ENCODE measurements at regions not wholly inside any gene's neighbourhood (a gene's known extent, or its start where the extent isn't known, plus 50 kb on each side); places are given as distances from the start of the nearest gene placed in this dataset.

DNA sequence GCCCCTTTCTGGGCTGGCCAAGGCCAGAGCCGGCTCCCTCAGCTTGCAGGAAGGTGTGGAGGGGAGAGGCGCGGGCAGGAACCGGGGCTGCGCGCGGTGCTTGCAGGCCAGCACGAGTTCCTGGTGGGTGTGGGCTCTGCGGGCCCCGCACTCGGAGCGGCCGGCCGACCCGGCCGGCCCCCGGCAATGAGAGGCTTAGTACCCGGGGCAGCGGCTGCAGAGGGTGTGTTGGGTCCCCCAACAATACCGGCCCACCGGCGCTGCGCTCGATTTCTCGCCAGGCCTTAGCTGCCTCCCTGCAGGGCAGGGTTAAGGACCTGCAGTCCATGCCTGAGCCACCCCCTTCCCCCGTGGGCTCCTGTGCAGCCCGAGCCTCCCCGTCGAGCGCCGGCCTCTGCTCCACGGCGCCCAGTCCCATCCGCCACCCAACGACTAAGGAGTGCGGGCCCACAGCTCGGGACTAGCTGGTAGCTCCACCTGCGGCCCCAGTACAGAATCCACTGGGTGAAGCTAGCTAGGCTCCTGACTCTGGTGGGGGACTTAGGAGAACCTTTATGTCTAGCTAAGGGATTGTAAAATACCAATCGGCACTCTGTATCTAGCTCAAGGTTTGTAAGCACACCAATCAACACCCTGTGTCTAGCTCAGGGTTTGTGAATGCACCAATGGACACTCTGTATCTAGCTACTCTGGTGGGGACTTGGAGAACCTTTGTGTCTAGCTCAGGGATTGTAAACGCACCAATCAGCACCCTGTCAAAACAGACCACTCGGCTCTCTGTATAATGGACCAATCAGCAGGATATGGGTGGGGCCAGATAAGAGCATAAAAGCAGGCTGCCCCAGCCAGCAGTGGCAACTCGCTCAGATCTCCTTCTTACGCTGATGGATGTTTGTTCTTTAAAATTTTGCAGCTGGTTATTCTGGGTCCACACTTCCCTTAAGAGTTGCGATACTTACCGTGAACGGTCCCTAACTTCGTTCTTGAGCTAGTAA lies 167.4 kb upstream of the RREB1 start:
- TF ChIP-seq, protein P1, sequence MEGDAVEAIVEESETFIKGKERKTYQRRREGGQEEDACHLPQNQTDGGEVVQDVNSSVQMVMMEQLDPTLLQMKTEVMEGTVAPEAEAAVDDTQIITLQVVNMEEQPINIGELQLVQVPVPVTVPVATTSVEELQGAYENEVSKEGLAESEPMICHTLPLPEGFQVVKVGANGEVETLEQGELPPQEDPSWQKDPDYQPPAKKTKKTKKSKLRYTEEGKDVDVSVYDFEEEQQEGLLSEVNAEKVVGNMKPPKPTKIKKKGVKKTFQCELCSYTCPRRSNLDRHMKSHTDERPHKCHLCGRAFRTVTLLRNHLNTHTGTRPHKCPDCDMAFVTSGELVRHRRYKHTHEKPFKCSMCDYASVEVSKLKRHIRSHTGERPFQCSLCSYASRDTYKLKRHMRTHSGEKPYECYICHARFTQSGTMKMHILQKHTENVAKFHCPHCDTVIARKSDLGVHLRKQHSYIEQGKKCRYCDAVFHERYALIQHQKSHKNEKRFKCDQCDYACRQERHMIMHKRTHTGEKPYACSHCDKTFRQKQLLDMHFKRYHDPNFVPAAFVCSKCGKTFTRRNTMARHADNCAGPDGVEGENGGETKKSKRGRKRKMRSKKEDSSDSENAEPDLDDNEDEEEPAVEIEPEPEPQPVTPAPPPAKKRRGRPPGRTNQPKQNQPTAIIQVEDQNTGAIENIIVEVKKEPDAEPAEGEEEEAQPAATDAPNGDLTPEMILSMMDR (IDR thresholded peaks at IDR 0.05; ENCODE audit: low read depth, low read length), result no peak
- no peak overlapping the region for H3K4me3 ChIP-seq (replicated peaks in 1 of 2; ENCODE audit: low read depth in 2 of 2, low read length in 2 of 2)

DNA sequence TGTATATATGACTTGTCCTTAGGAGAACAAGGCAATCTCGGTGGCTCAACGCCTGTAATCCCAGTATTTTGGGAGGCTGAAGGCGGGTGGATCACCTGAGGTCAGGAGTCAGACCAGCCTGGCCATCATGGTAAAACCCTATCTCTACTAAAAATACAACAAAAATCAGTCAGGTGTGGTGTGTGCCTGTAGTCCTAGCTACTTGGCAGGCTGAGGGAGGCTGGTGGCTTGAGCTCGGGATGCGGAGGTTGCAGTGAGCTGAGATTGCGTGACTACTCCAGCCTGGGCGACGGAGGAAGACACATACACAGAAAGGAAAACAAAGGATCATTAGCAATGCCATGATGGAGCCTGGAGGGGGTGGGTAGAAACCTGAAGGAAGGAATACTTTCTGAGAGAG lies 166.6 kb upstream of the RREB1 start:
- no peak for DNase-seq (ENCODE audit: low read depth in 2 of 2)
- no peak overlapping the region for H3K4me3 ChIP-seq (replicated peaks in 1 of 2; ENCODE audit: low read depth in 2 of 2, low read length in 2 of 2)
- TF ChIP-seq, protein P1 (IDR thresholded peaks at IDR 0.05; ENCODE audit: low read depth, low read length), result no peak

More for the DNA sequence above, 167.4 kb upstream of the RREB1 start:
- DNase-seq (ENCODE audit: low read depth in 2 of 2), result no peak

DNA sequence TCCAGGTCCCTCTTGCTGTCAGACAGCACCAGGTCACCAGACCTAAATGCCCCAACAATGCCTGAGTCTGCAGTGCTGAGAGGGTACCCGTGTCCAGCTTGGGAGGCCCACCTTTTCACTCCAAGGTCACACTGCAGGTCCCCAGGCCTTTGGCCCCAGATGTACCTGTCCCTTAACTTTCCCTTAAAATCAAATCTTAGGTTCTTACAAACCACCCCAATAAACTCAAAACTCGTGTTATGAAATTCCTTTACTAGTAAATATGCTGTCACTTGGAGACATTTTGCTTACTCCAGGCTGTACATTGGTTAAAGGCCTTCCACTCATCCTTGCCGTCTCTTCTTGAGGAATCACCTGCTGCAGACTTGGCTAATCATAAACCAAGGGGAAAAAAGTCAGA lies 165.7 kb upstream of the RREB1 start:
- TF ChIP-seq, protein P1 (IDR thresholded peaks at IDR 0.05; ENCODE audit: low read depth, low read length), result no peak

DNA sequence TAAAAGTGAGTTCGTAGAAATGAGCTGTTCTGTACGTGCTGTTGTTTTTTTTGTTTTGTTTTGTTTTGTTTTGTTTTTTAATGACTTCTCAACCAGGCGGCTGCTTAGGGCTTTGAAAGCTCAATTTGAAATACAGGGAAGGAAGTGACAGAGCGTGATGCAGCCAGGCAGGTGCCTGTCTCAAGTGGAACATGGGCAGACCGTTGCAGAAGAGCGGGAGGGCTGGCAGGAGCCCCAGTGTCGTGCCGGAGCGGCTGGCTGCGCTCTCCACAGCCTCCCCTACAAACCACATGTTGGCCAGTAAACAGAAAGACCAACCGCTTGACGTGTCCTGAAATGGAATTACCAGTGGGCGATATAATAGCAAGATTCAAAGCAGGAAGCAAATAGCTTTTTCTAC lies 164.9 kb upstream of the RREB1 start:
- H3K4me3 ChIP-seq (replicated peaks in 1 of 2; ENCODE audit: low read depth in 2 of 2, low read length in 2 of 2), result no peak overlapping the region
- DNase-seq (ENCODE audit: low read depth in 2 of 2), result peak in 1 of 2 donors; percentile 12
- TF ChIP-seq, protein P1 (IDR thresholded peaks at IDR 0.05; ENCODE audit: low read depth, low read length), result no peak

More for the DNA sequence above, 165.7 kb upstream of the RREB1 start:
- no peak for DNase-seq (ENCODE audit: low read depth in 2 of 2)
- H3K4me3 ChIP-seq (replicated peaks in 1 of 2; ENCODE audit: low read depth in 2 of 2, low read length in 2 of 2), result no peak overlapping the region

DNA sequence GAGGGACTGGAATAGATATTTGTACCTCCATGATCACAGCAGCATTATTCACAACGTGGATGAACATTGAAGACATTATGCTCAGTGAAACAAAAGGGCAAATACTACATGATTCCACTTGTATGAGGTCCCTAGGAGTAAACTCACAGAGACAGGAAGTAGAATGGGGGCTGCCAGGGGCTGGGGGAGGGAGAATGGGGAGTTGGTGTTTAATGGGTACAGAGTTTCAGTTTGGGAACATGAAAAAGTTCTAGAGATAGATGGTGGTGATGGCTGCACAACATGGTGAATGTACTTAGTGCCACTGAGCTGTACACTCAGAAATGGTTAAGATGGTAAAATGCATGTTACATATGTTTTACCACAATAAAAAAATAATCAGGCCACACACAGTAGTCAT lies 164.3 kb upstream of the RREB1 start:
- TF ChIP-seq, protein P1 (IDR thresholded peaks at IDR 0.05; ENCODE audit: low read depth, low read length), result no peak
- DNase-seq (ENCODE audit: low read depth in 2 of 2), result no peak
- no peak overlapping the region for H3K4me3 ChIP-seq (replicated peaks in 1 of 2; ENCODE audit: low read depth in 2 of 2, low read length in 2 of 2)

DNA sequence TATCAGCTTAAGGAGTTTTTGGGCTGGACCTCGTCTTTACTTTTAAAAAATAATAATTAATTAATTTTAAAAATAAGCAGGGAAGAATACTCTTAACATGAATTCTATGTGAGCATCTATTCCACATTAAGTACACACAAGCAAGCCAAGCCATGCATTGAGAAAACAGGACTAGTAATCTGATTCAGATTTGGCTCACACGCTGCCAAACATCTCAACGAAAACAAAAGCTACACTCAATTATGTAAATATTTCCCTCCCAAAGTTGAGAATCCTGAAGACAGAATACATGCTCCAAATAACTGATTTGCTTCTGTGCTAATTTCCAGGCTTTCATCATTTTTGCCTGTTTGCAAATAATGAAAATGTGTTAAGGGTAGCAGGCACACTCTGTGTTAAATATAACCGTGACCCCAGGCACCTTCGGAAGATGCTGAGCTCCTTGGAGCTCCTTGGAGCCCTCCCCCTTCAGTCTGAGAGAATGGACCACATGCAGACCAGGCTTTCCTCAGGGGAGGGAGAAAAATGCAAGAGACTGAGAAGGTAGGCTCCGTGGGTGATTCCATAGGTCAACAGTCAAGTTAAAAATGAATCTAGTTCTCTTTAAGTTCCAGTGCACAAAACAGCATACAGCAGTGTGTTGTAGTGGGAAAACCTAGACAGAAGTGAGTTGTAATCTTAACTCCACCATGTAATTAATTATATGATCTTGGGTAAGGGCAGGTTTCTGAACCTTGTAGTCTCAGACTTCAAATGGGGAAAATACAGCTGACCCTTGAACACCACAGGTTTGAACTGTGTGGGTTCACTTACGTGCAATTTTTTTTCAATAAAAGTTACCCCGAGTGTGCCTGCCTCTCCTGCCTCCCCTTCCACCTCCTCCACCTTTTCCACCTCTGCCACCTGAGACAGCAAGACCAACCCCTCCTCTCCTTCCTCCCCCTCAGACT lies 161.3 kb upstream of the RREB1 start:
- no peak for DNase-seq (ENCODE audit: low read depth in 2 of 2)
- TF ChIP-seq, protein P1 (IDR thresholded peaks at IDR 0.05; ENCODE audit: low read depth, low read length), result no peak
- H3K4me3 ChIP-seq (replicated peaks in 1 of 2; ENCODE audit: low read depth in 2 of 2, low read length in 2 of 2), result no peak overlapping the region
